Sigmoid colon (tissue), 6 donors: ENCODE measurements at regions not wholly inside any gene's neighbourhood (a gene's known extent, or its start where the extent isn't known, plus 50 kb on each side); places are given as distances from the start of the nearest gene placed in this dataset.

ENCODE experiments used
- DNase-seq: peaks from one replicate; pipeline ENCODE4 v3.0.0-alpha.2; 2019
- H3K27ac ChIP-seq, 4 donors: fragments of 200-600 bp; sonication (generic); one replicate each; pipeline ENCODE4 v1.5.1; 2016 to 2019; ENCODE audit warnings: mild to moderate bottlenecking in 1 of 4
- H3K27me3 ChIP-seq, 3 donors: fragments of 200-600 bp; sonication (generic); one replicate each; pipeline ENCODE4 v1.5.1; 2019; ENCODE audit warnings: mild to moderate bottlenecking in 1 of 3
- H3K36me3 ChIP-seq, 4 donors: fragments of 200-600 bp; sonication (generic); one replicate each; pipeline ENCODE4 v1.5.1; 2016 to 2019
- H3K4me1 ChIP-seq, 4 donors: fragments of 200-600 bp; sonication (generic); one replicate each; pipeline ENCODE4 v1.5.1; 2017 to 2019
- H3K4me3 ChIP-seq, 4 donors: fragments of 200-600 bp; sonication (generic); one replicate each; pipeline ENCODE4 v1.5.1; 2017 to 2019; ENCODE audit warnings: mild to moderate bottlenecking in 2 of 4, moderate library complexity in 1 of 4
- H3K9me3 ChIP-seq, 4 donors: fragments of 200-600 bp in 3 of 4; sonication (generic) in 3 of 4; one replicate each; pipeline versions ENCODE4 v1.5.1 to v1.6.1; 2013 to 2019
- CTCF ChIP-seq, 4 experiments: fragments of 450-650 bp in 3 of 4; fragments of 200-600 bp in 1 of 4; IDR thresholded peaks; one replicate each; pipeline ENCODE4 v1.5.1; 2016 to 2019; ENCODE audit warnings: antibody characterized with exemption in 4 of 4, mild to moderate bottlenecking in 3 of 4, moderate library complexity in 2 of 4
- EP300 ChIP-seq, 4 donors: sonication (generic); formaldehyde crosslinking; IDR thresholded peaks; one replicate each; pipeline ENCODE4 v1.6.1; 2017; ENCODE audit warnings: antibody characterized with exemption in 4 of 4
- POLR2A ChIP-seq, 2 donors: fragments of 450-650 bp; IDR thresholded peaks; one replicate each; pipeline ENCODE4 v1.6.1; 2016; ENCODE audit warnings: antibody characterized with exemption in 2 of 2, mild to moderate bottlenecking in 2 of 2, moderate library complexity in 2 of 2
- POLR2AphosphoS5 ChIP-seq, 4 donors: sonication (generic); formaldehyde crosslinking; IDR thresholded peaks; one replicate each; pipeline ENCODE4 v1.6.1; 2017; ENCODE audit warnings: antibody characterized with exemption in 4 of 4
- WGBS, 2 donors: extraction: QIAGEN DNeasy Blood & Tissue Kit; methylation state at CpG; one replicate each; pipeline ENCODE4 v1.1.7; 2013; 5-methylcytosine and 5-hydroxymethylcytosine counted together
- intact Hi-C: fragments of 100-400 bp; cut with DNase I; formaldehyde crosslinking; loops from one replicate; pipeline ENCODE4 v1.15.1; 2023
- donor health status: healthy with polysubstance abuse.
- donor health status: healthy.

DNA sequence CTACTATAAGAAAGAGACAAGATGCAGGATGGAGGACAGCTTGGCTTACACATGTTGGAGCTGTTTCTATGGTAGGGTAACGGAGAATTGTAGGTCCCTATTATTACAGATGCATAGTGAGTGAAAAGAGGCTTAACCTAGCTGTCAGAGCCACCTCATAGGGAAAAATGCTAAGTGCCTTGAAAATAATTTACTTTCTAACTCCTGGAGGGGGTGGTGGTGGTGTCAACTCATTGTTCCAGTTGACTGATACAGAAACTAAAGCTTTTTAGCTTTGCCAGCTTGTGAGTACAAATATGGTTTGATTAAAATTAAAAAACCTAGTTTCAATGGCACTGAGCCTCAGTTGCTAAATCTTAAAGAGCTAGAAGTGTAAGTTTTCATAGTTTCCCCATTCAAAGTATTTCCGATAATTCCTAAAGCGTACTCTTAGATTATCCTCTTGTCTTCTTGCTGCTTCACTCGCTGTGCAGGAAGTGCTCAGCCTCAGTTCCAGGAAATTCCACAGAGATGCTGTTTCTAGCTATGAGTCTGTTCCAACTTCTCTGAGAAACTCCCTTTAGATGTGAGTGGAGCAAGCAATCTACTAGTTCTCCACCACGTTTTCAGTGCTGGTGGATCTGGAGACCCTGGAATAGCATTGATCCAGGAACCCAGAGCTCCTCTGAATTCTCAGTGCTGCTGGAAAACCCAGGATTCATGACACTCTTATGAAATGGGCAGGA lies 265.2 kb downstream of the DMAC1 start:
- H3K4me3 ChIP-seq = no peak overlapping the region
- H3K27me3 ChIP-seq = no peaks in the 10 kb centered on the region
- H3K4me1 ChIP-seq = no peaks in the 10 kb centered on the region
- H3K27ac ChIP-seq = no peak overlapping the region
- no peak for TF ChIP-seq POLR2A (IDR thresholded peaks at IDR 0.05)
- H3K9me3 ChIP-seq = no peaks in the 10 kb centered on the region
- H3K36me3 ChIP-seq = no peaks in the 10 kb centered on the region
- WGBS, 2 donors = 79 to 88% methylated on average over 5 of the region's 5 CpGs
- intact Hi-C loops = no loop called here
- DNase-seq = no peak

DNA sequence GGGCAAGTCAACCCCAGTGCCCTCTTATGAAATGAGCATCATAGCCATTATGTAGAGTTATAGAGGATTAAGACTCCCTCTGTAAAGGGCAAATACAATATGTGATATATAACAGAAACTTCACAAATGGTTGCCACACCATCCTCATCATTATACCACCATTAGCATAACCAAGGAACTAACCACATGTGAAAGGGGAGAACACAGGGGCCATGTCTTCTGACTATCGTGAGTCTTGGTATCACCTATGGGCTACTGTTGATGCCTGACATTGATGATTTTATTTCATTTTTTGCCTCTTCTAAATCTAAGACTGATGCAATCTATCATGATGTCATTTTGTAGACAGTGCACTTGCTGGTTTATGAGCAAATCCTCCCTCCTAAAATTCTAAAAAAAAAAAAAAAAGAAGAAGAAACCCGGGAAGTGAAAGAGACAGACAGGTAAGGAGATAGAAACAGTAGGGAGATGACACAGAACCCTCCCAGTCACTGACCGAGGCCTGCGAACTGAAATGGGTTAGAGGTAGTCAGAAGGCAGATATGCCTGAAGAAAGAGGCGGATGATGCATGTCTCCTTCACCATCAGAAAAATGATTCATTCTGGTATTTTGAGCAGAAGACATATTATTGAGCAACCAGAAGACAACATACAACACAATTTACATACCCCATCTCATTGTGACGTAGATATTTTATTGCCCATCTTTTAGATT lies 266.0 kb downstream of the DMAC1 start:
- Histone ChIP-seq H3K4me3 (no peak overlapping the region), H3K9me3 (no peaks in the 10 kb centered on the region), H3K27ac (no peak overlapping the region), H3K4me1 (no peaks in the 10 kb centered on the region), H3K27me3 (no peaks in the 10 kb centered on the region), H3K36me3 (no peaks in the 10 kb centered on the region)
- 92 to 95% methylated on average over 6 of the region's 6 CpGs for WGBS, 2 donors
- intact Hi-C loops = no loop called here
- no peak for TF ChIP-seq POLR2A (IDR thresholded peaks at IDR 0.05)
- DNase-seq = no peak

GRCh38 chr9:7523426-7524043 lies 276.0 kb downstream of the DMAC1 start:
- Histone ChIP-seq H3K4me1 (no peaks in the 10 kb centered on the region), H3K9me3 (no peaks in the 10 kb centered on the region), H3K4me3 (no peak overlapping the region), H3K27ac (no peak overlapping the region), H3K36me3 (no peaks in the 10 kb centered on the region), H3K27me3 (no peaks in the 10 kb centered on the region)
- intact Hi-C loops = no loop called here
- TF ChIP-seq POLR2A (IDR thresholded peaks at IDR 0.05) (no peak), EP300 (IDR thresholded peaks at IDR 0.05) (no peak), CTCF (IDR thresholded peaks at IDR 0.05) (no peak), POLR2AphosphoS5 (IDR thresholded peaks at IDR 0.05) (no peak)
- 87 to 89% methylated on average over 5 of the region's 5 CpGs for WGBS, 2 donors
- no peak for DNase-seq

- WGBS, 2 donors = 67 to 72% methylated on average over 5 of the region's 5 CpGs
These were observed 279.2 kb downstream of the DMAC1 start for GRCh38 chr9:7520396-7520795.

DNA sequence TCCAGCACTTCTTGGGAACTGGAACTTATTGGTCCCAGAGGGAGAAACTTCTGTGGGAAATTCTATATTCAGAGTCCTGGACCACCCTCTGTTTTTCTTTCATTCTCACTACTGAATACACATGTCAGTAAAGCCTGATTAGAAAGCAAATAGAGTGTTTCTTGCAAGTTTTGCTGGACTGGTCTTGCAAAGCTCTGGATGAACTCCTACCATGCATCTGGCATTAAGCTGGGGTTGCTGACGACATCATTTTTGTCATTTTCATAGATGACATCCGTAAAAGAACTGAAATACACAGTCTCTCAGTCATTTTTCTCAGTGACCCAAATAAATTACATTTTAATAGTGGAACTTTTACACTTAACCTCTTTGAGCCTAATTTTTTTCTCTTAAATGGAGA lies 283.2 kb downstream of the DMAC1 start:
- no peaks in the 10 kb centered on the region for H3K4me1 ChIP-seq
- no peak overlapping the region for H3K4me3 ChIP-seq
- no peaks in the 10 kb centered on the region for H3K27me3 ChIP-seq
- H3K9me3 ChIP-seq = no peaks in the 10 kb centered on the region
- H3K36me3 ChIP-seq = no peaks in the 10 kb centered on the region
- no peak for DNase-seq
- intact Hi-C loops = no loop called here
- WGBS, 2 donors = 88 to 93% methylated on average over 2 of the region's 2 CpGs
- no peak overlapping the region for H3K27ac ChIP-seq
- TF ChIP-seq CTCF (IDR thresholded peaks at IDR 0.05) (no peak), POLR2AphosphoS5 (IDR thresholded peaks at IDR 0.05) (no peak), POLR2A (IDR thresholded peaks at IDR 0.05) (no peak), EP300 (IDR thresholded peaks at IDR 0.05) (no peak)

More at GRCh38 chr9:7520396-7520795, 279.2 kb downstream of the DMAC1 start:
- no peaks in the 10 kb centered on the region for H3K4me1 ChIP-seq
- DNase-seq = no peak
- no peaks in the 10 kb centered on the region for H3K27me3 ChIP-seq
- intact Hi-C loops = no loop called here
- no peak overlapping the region for H3K27ac ChIP-seq
- no peaks in the 10 kb centered on the region for H3K9me3 ChIP-seq
- TF ChIP-seq POLR2AphosphoS5 (IDR thresholded peaks at IDR 0.05) (no peak), POLR2A (IDR thresholded peaks at IDR 0.05) (no peak)
- H3K36me3 ChIP-seq = no peaks in the 10 kb centered on the region
- H3K4me3 ChIP-seq = no peak overlapping the region

- DNase-seq = no peak
- Histone ChIP-seq H3K27me3 (no peaks in the 10 kb centered on the region), H3K27ac (no peak overlapping the region), H3K36me3 (no peaks in the 10 kb centered on the region), H3K9me3 (no peaks in the 10 kb centered on the region), H3K4me3 (no peak overlapping the region), H3K4me1 (no peaks in the 10 kb centered on the region)
- TF ChIP-seq CTCF (IDR thresholded peaks at IDR 0.05) = no peak
- TF ChIP-seq POLR2A (IDR thresholded peaks at IDR 0.05) = no peak
- no peak for TF ChIP-seq POLR2AphosphoS5 (IDR thresholded peaks at IDR 0.05)
- no peak for TF ChIP-seq EP300 (IDR thresholded peaks at IDR 0.05)
- WGBS, 2 donors = 46 to 72% methylated on average over 7 of the region's 7 CpGs
- intact Hi-C loops = no loop called here
These were observed 289.4 kb downstream of the DMAC1 start for GRCh38 chr9:7510199-7510598.
